Glutamatergic neuron (in vitro differentiated cells): ENCODE measurements at regions not wholly inside any gene's neighbourhood (a gene's known extent, or its start where the extent isn't known, plus 50 kb on each side); places are given as distances from the start of the nearest gene placed in this dataset.

ENCODE experiments used
- DNase-seq: peaks from one replicate; pipeline ENCODE4 v3.0.0; 2022
- H3K27ac Mint-ChIP-seq: one replicate; pipeline ENCODE4 v1.8.0; 2020; ENCODE audit warnings: mild to moderate bottlenecking, mixed read lengths, inconsistent platforms; ENCODE audit not compliant: unreplicated experiment
- H3K27me3 Mint-ChIP-seq: one replicate; pipeline ENCODE4 v1.8.0; 2020; ENCODE audit warnings: mild to moderate bottlenecking, moderate library complexity, mixed read lengths, inconsistent platforms; ENCODE audit not compliant: unreplicated experiment
- H3K36me3 Mint-ChIP-seq: one replicate; pipeline ENCODE4 v1.8.0; 2020; ENCODE audit warnings: mild to moderate bottlenecking, mixed read lengths, inconsistent platforms; ENCODE audit not compliant: unreplicated experiment
- H3K4me1 Mint-ChIP-seq: one replicate; pipeline ENCODE4 v1.8.0; 2020; ENCODE audit warnings: mild to moderate bottlenecking, low read depth, mixed read lengths, inconsistent platforms; ENCODE audit not compliant: unreplicated experiment
- H3K4me3 Mint-ChIP-seq: one replicate; pipeline ENCODE4 v1.8.0; 2020; ENCODE audit warnings: mild to moderate bottlenecking, mixed read lengths, inconsistent platforms; ENCODE audit not compliant: unreplicated experiment
- H3K9me3 Mint-ChIP-seq: one replicate; pipeline ENCODE4 v1.8.0; 2020; ENCODE audit warnings: mild to moderate bottlenecking, moderate library complexity, mixed read lengths, inconsistent platforms; ENCODE audit not compliant: unreplicated experiment
- CTCF ChIP-seq: fragments of 200-600 bp; sonication (generic); IDR thresholded peaks from one replicate; pipeline ENCODE4 v1.5.0; 2021; ENCODE audit not compliant: partially characterized antibody, unreplicated experiment

GRCh38 chr12:85679296-85679695 lies 156.9 kb downstream of the RASSF9 start:
- no peak for TF ChIP-seq CTCF
- Mint-ChIP-seq H3K27me3 (no peaks in the 10 kb centered on the region), H3K4me3 (no peak overlapping the region), H3K4me1 (no peaks in the 10 kb centered on the region), H3K27ac (no peak overlapping the region), H3K9me3 (no peaks in the 10 kb centered on the region), H3K36me3 (no peaks in the 10 kb centered on the region)
- DNase-seq = no peak

DNA sequence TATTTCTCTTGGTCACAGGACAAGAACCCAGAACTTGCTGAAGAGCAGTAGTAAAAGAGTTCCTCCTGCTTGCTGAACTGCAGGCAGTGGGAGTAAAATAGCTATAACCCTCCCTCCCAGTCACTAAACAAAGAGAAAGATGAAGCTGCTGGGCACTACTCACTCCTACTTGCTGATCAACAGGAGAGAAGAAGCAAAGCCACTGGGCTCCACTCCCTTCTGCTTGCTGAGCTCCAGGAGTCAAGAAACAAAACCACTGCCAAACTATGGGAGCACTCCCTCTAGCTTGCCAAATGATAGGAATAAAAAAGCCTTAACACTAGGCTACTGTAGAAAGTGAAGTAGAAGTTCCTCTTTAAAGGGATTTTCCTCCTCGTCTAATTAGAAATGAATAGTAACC lies 155.3 kb downstream of the RASSF9 start:
- Mint-ChIP-seq H3K36me3 (no peaks in the 10 kb centered on the region), H3K9me3 (no peaks in the 10 kb centered on the region)
- TF ChIP-seq CTCF = no peak

DNA sequence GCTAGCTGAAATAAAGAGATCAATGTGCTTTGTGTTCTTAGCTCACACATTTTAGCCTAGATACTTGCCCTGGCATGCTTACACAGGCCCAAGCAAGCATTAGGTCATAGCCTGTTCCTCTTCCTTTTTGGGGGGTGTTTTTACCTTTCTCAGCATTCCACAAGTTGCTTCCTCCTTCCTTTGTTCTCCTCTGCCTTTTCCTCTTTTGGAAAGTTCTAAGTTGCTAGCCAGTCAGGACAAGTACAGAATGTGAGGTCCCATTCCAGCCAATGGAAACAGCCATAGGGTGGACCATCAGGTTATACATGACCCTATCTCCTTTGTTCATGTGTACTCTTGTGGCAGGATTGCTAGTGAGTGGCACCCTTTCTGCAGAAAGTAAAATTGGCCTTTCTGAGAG lies 154.9 kb downstream of the RASSF9 start:
- DNase-seq = no peak
- Mint-ChIP-seq H3K36me3 (no peaks in the 10 kb centered on the region), H3K27ac (no peak overlapping the region), H3K27me3 (no peaks in the 10 kb centered on the region), H3K4me3 (no peak overlapping the region), H3K9me3 (no peaks in the 10 kb centered on the region), H3K4me1 (no peaks in the 10 kb centered on the region)
- no peak for TF ChIP-seq CTCF

More for the DNA sequence above, 155.3 kb downstream of the RASSF9 start:
- H3K27ac Mint-ChIP-seq = no peak overlapping the region
- no peaks in the 10 kb centered on the region for H3K4me1 Mint-ChIP-seq
- H3K4me3 Mint-ChIP-seq = no peak overlapping the region
- no peaks in the 10 kb centered on the region for H3K27me3 Mint-ChIP-seq
- DNase-seq = no peak

- no peaks in the 10 kb centered on the region for H3K9me3 Mint-ChIP-seq
- no peaks in the 10 kb centered on the region for H3K4me1 Mint-ChIP-seq
- no peak overlapping the region for H3K27ac Mint-ChIP-seq
Measured at GRCh38 chr12:85683051-85683450, 153.2 kb downstream of the RASSF9 start.

DNA sequence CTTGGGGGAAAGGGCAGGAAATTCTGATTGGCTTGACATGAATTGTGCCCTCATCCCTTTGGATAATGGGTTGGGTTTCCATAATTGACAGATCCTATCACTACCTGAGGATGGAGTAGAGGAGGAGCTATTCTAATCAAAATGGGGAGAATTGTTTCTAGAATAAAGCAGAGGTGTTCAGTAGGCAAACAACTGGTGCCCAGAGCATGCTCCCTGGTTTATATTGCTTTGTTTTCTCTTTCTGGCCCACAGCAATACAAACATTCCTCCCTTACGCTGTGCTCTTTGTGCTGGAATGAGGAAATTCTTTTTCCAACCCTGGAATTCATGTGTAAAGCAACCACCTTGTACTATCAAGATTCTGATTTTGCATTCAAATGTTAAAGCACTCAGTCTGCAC lies 147.4 kb downstream of the RASSF9 start:
- no peaks in the 10 kb centered on the region for H3K9me3 Mint-ChIP-seq
- TF ChIP-seq CTCF = no peak
- H3K36me3 Mint-ChIP-seq = no peaks in the 10 kb centered on the region
- DNase-seq = no peak
- peaks cover 1% of the 10 kb centered on the region for H3K27me3 Mint-ChIP-seq
- H3K4me3 Mint-ChIP-seq = no peak overlapping the region
- H3K27ac Mint-ChIP-seq = no peak overlapping the region
- no peaks in the 10 kb centered on the region for H3K4me1 Mint-ChIP-seq

More at GRCh38 chr12:85683051-85683450, 153.2 kb downstream of the RASSF9 start:
- Mint-ChIP-seq H3K4me3 (no peak overlapping the region), H3K36me3 (no peaks in the 10 kb centered on the region), H3K27me3 (no peaks in the 10 kb centered on the region)
- TF ChIP-seq CTCF = no peak
- no peak for DNase-seq
